Mesenchymal stem cell (in vitro differentiated cells and primary cell): ENCODE measurements at regions not wholly inside any gene's neighbourhood (a gene's known extent, or its start where the extent isn't known, plus 50 kb on each side); places are given as distances from the start of the nearest gene placed in this dataset.

Experiments
- DNase-seq: peaks from one replicate; pipeline ENCODE4 v3.0.0-alpha.2; 2013
- H2AFZ ChIP-seq: one replicate; pipeline ENCODE4 v1.6.1; 2013; ENCODE audit warnings: low read depth, mild to moderate bottlenecking, control low read depth, inconsistent platforms, low read length, moderate library complexity
- H2AK5ac ChIP-seq: 2 replicates; pipeline ENCODE4 v1.6.1; 2013; ENCODE audit warnings: low read length, moderate library complexity, mild to moderate bottlenecking, inconsistent platforms; ENCODE audit not compliant: severe bottlenecking
- H2BK120ac ChIP-seq: one replicate; pipeline ENCODE4 v1.6.1; 2013; ENCODE audit warnings: low read depth, mild to moderate bottlenecking, inconsistent platforms, low read length, moderate library complexity
- H2BK12ac ChIP-seq, 2 experiments: one replicate each; pipeline ENCODE4 v1.6.1; 2013; ENCODE audit warnings: inconsistent platforms in 2 of 2, low read length in 2 of 2, mild to moderate bottlenecking in 2 of 2, moderate library complexity in 2 of 2, control low read depth in 1 of 2
- H2BK15ac ChIP-seq: one replicate; pipeline ENCODE4 v1.6.1; 2013; ENCODE audit warnings: mild to moderate bottlenecking, low read depth, inconsistent platforms; ENCODE audit not compliant: poor library complexity, severe bottlenecking
- H2BK5ac ChIP-seq: 2 replicates; pipeline ENCODE4 v1.6.1; 2013; ENCODE audit warnings: low read depth, mild to moderate bottlenecking, low read length, control low read depth, inconsistent platforms; ENCODE audit not compliant: poor library complexity, severe bottlenecking
- H3K14ac ChIP-seq, 2 experiments: one replicate each; pipeline ENCODE4 v1.6.1; 2013; ENCODE audit warnings: inconsistent platforms in 2 of 2, low read length in 2 of 2, control low read depth in 1 of 2, mild to moderate bottlenecking in 1 of 2, moderate library complexity in 1 of 2
- H3K18ac ChIP-seq, 2 experiments: one replicate each; pipeline ENCODE4 v1.6.1; 2013; ENCODE audit warnings: inconsistent platforms in 2 of 2, low read length in 2 of 2, control low read depth in 1 of 2, low read depth in 1 of 2, mild to moderate bottlenecking in 1 of 2
- H3K23ac ChIP-seq, 2 experiments: one replicate each; pipeline ENCODE4 v1.6.1; 2013; ENCODE audit warnings: inconsistent platforms in 2 of 2, low read length in 2 of 2, mild to moderate bottlenecking in 2 of 2, moderate library complexity in 2 of 2, control low read depth in 1 of 2
- H3K27ac ChIP-seq: 2 replicates; pipeline ENCODE4 v1.5.1; 2013; ENCODE audit warnings: mild to moderate bottlenecking, moderate library complexity, low read length, control low read depth, inconsistent platforms; ENCODE audit not compliant: poor library complexity, severe bottlenecking
- H3K27me3 ChIP-seq, 2 experiments: 2 replicates each; pipeline versions ENCODE4 v1.6.1 to v1.7.0; 2013; ENCODE audit warnings: low read length in 2 of 2, mild to moderate bottlenecking in 2 of 2, moderate library complexity in 2 of 2, control low read depth in 1 of 2, inconsistent platforms in 1 of 2; ENCODE audit not compliant: control insufficient read depth in 1 of 2, insufficient read depth in 1 of 2
- H3K36me3 ChIP-seq, 2 experiments: 2 replicates each; pipeline versions ENCODE4 v1.6.1 to v1.7.0; 2013; ENCODE audit warnings: low read length in 2 of 2, control low read depth in 1 of 2, inconsistent platforms in 1 of 2, low read depth in 1 of 2, mild to moderate bottlenecking in 1 of 2; ENCODE audit not compliant: insufficient read depth in 2 of 2, control insufficient read depth in 1 of 2
- H3K4ac ChIP-seq, 2 experiments: one replicate each; pipeline ENCODE4 v1.6.1; 2013; ENCODE audit warnings: inconsistent platforms in 2 of 2, low read length in 2 of 2, mild to moderate bottlenecking in 2 of 2, moderate library complexity in 2 of 2, control low read depth in 1 of 2, low read depth in 1 of 2
- H3K4me1 ChIP-seq: 2 replicates; pipeline ENCODE4 v1.6.1; 2013; ENCODE audit warnings: low read depth, low read length, control low read depth; ENCODE audit not compliant: control insufficient read depth, insufficient read depth
- H3K4me2 ChIP-seq: 2 replicates; pipeline ENCODE4 v1.6.1; 2013; ENCODE audit warnings: low read length, mild to moderate bottlenecking, inconsistent platforms; ENCODE audit not compliant: poor library complexity, severe bottlenecking
- H3K4me3 ChIP-seq, 2 experiments: 2 replicates each; pipeline versions ENCODE4 v1.5.1 to v1.7.0; 2013; ENCODE audit warnings: low read length in 2 of 2, mild to moderate bottlenecking in 2 of 2, control low read depth in 1 of 2, low read depth in 1 of 2; ENCODE audit not compliant: insufficient read depth in 1 of 2
- H3K79me1 ChIP-seq: replicated peaks from 2 replicates; pipeline ENCODE4 v1.6.1; 2013; ENCODE audit warnings: mild to moderate bottlenecking, control low read depth, low read length, inconsistent platforms; ENCODE audit not compliant: poor library complexity, severe bottlenecking
- H3K9ac ChIP-seq: 2 replicates; pipeline ENCODE4 v1.7.0; 2013; ENCODE audit warnings: mild to moderate bottlenecking, low read length, moderate library complexity
- H3K9me3 ChIP-seq: 2 replicates; pipeline ENCODE4 v1.7.0; 2013; ENCODE audit warnings: mild to moderate bottlenecking, low read length; ENCODE audit not compliant: control insufficient read depth
- H4K8ac ChIP-seq: one replicate; pipeline ENCODE4 v1.6.1; 2013; ENCODE audit warnings: inconsistent platforms, mild to moderate bottlenecking, low read length, moderate library complexity
- H4K91ac ChIP-seq: one replicate; pipeline ENCODE4 v1.6.1; 2013; ENCODE audit warnings: mild to moderate bottlenecking, low read length, inconsistent platforms
- WGBS: methylation state at CpG from one replicate; pipeline ENCODE4 v1.1.7; 2013; ENCODE audit warnings: mixed read lengths; 5-methylcytosine and 5-hydroxymethylcytosine counted together

DNA sequence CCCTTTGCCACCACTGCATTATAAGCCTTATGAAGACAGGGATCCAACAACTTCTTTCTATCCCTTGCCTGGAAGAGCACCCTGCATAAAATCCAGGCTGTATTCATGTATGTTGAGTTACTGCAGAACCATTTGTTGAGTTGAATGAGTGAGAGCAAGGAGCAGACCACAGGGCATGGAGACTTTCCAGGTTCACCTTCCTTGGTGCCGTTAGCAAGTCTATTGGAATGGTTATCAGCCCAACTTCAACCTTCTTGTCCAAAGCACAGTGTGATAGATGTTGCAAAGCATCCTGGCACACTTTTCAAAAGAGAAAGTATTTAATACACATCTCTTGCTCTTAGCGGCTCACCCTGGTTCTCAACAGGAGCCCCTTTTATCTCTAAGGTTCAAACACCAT lies 100.9 kb upstream of the CLDN10 start:
- no peak overlapping the region for H3K4me2 ChIP-seq
- no peak overlapping the region for H4K91ac ChIP-seq
- H2BK5ac ChIP-seq = no peak overlapping the region
- H2AFZ ChIP-seq = no peak overlapping the region
- H3K18ac ChIP-seq = no peak overlapping the region
- peaks cover 40 to 48% of the 10 kb centered on the region in 2 experiments for H3K27me3 ChIP-seq
- no peak overlapping the region for H2BK12ac ChIP-seq
- H3K36me3 ChIP-seq = no peaks in the 10 kb centered on the region
- DNase-seq = no peak
- H3K27ac ChIP-seq = no peak overlapping the region
- H3K4ac ChIP-seq = no peak overlapping the region
- H3K79me1 ChIP-seq = no peaks in the 10 kb centered on the region
- no peaks in the 10 kb centered on the region for H3K4me1 ChIP-seq
- no peak overlapping the region for H2BK15ac ChIP-seq
- H3K23ac ChIP-seq = no peak overlapping the region
- no peak overlapping the region for H3K14ac ChIP-seq
- 90% methylated on average over 2 of the region's 2 CpGs for WGBS
- no peak overlapping the region for H2BK120ac ChIP-seq
- H3K9me3 ChIP-seq = no peaks in the 10 kb centered on the region
- H3K4me3 ChIP-seq = no peak overlapping the region
- H3K9ac ChIP-seq = no peak overlapping the region
- H4K8ac ChIP-seq = no peak overlapping the region
- no peak overlapping the region for H2AK5ac ChIP-seq

DNA sequence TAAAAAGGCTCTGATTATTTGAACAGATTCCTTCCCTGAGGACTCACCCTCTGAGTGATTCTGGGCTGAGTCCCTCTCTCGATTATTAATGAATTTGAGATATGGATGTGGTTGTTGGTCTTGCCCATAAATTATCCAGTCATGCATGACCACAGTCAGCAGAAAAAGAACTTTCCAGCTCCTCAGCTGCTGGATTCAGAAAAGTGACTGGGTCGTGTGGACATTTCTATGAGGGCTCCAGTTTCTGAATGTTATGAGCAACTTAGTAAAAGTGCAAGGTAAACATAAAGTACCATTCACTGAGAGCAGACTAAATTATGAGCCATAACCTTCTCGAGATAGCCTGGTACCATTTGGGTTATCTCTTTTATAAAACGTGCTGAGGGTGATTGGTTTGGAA lies 100.1 kb upstream of the CLDN10 start:
- Histone ChIP-seq H3K14ac (no peak overlapping the region), H2AFZ (no peak overlapping the region), H3K4ac (no peak overlapping the region), H2BK12ac (no peak overlapping the region), H3K79me1 (no peaks in the 10 kb centered on the region), H3K36me3 (no peaks in the 10 kb centered on the region), H2AK5ac (no peak overlapping the region), H3K4me1 (peaks cover 1% of the 10 kb centered on the region), H3K9me3 (no peaks in the 10 kb centered on the region), H3K4me3 (no peak overlapping the region), H3K4me2 (no peak overlapping the region), H2BK5ac (no peak overlapping the region), H2BK120ac (no peak overlapping the region), H3K27ac (no peak overlapping the region), H2BK15ac (no peak overlapping the region), H3K9ac (no peak overlapping the region), H3K18ac (no peak overlapping the region), H4K8ac (no peak overlapping the region), H3K27me3 (peaks cover 37 to 42% of the 10 kb centered on the region in 2 experiments), H3K23ac (no peak overlapping the region), H4K91ac (no peak overlapping the region)
- DNase-seq = no peak
- 71% methylated on average over 4 of the region's 4 CpGs for WGBS

DNA sequence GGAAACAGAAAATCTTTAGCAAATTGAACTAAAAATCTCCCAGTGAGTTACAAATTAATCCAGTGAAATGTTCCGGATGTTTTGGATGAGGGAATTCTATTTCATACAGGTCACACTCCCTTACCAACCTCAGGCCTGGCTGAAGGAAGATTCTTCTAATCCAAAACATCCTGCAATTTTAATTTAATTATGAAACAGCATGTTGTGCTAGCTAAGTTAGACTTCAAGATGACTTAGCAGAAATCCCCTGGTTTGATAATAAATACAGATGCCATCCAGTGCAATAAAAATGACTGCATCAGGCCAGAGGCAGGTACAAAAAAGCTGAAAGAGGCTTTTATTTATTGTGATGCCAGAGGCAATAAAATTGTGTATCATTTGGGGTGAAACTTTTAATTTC lies 96.7 kb upstream of the CLDN10 start:
- Histone ChIP-seq H3K18ac (no peak overlapping the region), H3K4ac (no peak overlapping the region), H3K27me3 (peaks cover 24 to 28% of the 10 kb centered on the region in 2 experiments), H3K79me1 (no peaks in the 10 kb centered on the region), H2BK15ac (no peak overlapping the region), H4K91ac (no peak overlapping the region), H3K36me3 (no peaks in the 10 kb centered on the region), H3K9me3 (peaks cover 7% of the 10 kb centered on the region), H3K23ac (no peak overlapping the region), H3K27ac (no peak overlapping the region), H2BK120ac (no peak overlapping the region), H2AFZ (no peak overlapping the region), H3K4me1 (peaks cover 1% of the 10 kb centered on the region), H3K4me3 (no peak overlapping the region), H3K14ac (no peak overlapping the region), H2AK5ac (no peak overlapping the region), H3K9ac (no peak overlapping the region), H3K4me2 (no peak overlapping the region), H2BK5ac (no peak overlapping the region), H2BK12ac (no peak overlapping the region), H4K8ac (no peak overlapping the region)
- WGBS = 100% methylated on average over 1 of the region's 1 CpG
- no peak for DNase-seq

DNA sequence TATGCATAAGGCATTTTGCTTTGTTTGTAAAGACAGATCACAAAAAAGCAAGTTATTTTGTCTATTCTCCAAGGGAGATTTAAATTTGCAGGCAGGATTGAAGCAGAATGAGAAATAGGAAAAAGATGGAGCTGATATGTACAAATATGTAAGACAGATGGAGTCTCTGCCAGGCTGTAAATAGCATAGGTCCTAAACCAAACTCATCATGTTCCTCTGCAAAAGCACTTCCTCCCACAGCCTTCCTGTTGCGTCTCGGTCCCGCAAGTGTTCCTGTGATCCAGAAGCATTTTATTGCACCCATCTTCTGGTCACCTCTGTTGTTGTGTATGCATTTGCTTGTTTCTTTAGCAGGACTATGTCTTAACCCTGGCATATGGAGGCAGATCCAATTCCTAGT lies 95.7 kb upstream of the CLDN10 start:
- no peak overlapping the region for H4K91ac ChIP-seq
- DNase-seq = no peak
- no peak overlapping the region for H4K8ac ChIP-seq

More for the DNA sequence above, 95.7 kb upstream of the CLDN10 start:
- Histone ChIP-seq H2BK5ac (no peak overlapping the region), H2BK12ac (no peak overlapping the region), H2AFZ (no peak overlapping the region), H3K9me3 (peaks cover 7% of the 10 kb centered on the region), H3K27me3 (peaks cover 13 to 20% of the 10 kb centered on the region in 2 experiments), H3K4ac (no peak overlapping the region), H3K79me1 (no peaks in the 10 kb centered on the region), H3K18ac (no peak overlapping the region), H3K36me3 (no peaks in the 10 kb centered on the region), H3K23ac (no peak overlapping the region), H3K4me2 (no peak overlapping the region), H3K4me3 (no peak overlapping the region), H2BK120ac (no peak overlapping the region), H2BK15ac (no peak overlapping the region), H2AK5ac (no peak overlapping the region), H3K14ac (no peak overlapping the region), H3K4me1 (peaks cover 1% of the 10 kb centered on the region), H3K9ac (no peak overlapping the region), H3K27ac (no peak overlapping the region)
- WGBS = 30% methylated on average over 3 of the region's 3 CpGs
